AG10803 (cell line): ENCODE measurements at regions not wholly inside any gene's neighbourhood (a gene's known extent, or its start where the extent isn't known, plus 50 kb on each side); places are given as distances from the start of the nearest gene placed in this dataset.

ENCODE experiments used
- DNase-seq: peaks from one replicate; pipeline ENCODE4 v3.0.0; 2010; ENCODE audit warnings: low read depth
- H3K4me3 ChIP-seq: 2 replicates; pipeline ENCODE4 v1.5.1; 2011; ENCODE audit warnings: mild to moderate bottlenecking, low read length, control low read depth
- TF ChIP-seq, protein P1 (sequence below): conservative IDR thresholded peaks from 2 replicates; pipeline ENCODE4 v1.5.1; 2011; ENCODE audit warnings: mild to moderate bottlenecking, low read length, control low read depth, inconsistent platforms

DNA sequence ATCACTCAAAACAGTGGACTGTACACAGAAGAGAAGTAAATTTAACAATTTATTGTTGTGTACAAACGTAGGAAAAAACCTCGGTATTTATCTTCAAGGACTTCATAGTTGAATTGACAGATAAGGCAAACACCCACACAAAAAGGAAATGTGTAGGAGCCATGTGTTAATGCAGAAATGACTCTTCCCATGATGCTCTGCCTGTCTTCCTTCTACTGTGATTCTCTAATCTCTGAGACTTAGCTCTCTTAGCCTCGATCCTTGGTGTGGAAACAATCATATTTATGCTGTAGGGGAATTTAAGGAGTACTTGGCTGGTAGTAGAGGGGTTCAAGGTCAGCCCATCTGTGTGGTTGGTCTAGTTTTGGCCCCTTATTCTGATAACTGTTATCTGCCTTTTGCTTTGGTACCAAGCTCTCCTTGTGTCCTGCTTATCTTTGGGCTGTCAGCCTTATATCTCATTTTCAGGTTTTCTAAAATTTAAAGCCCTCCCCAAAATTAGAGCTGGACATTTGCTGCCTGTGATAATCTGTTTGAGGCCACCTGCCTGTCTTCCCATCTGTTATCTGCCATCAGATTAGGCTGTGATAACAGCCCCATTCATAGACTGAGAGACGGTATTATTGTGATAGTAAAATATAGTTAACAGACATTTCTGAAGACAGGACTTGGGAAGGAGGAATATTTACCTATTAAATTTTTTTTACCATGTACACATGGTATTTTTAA lies 81.7 kb downstream of the GPR85 start:
- DNase-seq = no peak
- no peak overlapping the region for H3K4me3 ChIP-seq
- TF ChIP-seq, protein P1, sequence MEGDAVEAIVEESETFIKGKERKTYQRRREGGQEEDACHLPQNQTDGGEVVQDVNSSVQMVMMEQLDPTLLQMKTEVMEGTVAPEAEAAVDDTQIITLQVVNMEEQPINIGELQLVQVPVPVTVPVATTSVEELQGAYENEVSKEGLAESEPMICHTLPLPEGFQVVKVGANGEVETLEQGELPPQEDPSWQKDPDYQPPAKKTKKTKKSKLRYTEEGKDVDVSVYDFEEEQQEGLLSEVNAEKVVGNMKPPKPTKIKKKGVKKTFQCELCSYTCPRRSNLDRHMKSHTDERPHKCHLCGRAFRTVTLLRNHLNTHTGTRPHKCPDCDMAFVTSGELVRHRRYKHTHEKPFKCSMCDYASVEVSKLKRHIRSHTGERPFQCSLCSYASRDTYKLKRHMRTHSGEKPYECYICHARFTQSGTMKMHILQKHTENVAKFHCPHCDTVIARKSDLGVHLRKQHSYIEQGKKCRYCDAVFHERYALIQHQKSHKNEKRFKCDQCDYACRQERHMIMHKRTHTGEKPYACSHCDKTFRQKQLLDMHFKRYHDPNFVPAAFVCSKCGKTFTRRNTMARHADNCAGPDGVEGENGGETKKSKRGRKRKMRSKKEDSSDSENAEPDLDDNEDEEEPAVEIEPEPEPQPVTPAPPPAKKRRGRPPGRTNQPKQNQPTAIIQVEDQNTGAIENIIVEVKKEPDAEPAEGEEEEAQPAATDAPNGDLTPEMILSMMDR = no peak

DNA sequence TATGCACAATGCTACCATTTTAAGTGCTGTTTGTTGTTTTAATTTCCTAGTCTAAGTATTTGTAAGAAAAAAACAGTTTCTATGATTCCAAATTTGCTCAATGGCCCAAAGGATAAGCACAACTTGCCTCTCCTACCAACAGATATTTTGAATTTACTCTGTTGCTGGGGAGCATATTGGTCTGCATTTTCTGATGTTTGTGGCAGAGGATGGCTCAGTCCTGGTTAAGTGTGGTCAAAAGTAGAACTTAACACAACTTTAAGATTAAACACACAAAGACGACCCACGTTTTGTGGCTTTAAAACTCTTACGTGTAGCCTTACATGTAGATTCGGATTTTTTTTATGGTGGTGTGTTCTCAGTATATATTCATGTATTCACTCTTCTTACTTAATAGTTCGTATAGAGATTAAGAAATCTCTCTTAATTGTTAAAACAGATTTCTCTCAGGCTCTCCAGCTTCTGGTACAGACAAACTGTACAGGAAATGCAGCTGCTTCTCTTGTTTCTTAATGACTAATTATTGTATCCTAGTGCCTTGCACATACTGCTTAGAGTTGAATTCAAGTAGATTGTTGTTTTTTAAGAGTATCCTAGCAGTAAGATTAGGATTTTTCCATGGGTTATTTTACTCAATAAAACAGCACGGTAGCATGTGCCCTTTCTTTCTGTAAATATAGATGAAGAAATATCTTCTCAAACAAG lies 86.2 kb downstream of the GPR85 start:
- H3K4me3 ChIP-seq = no peak overlapping the region
- TF ChIP-seq, protein P1 = no peak
- no peak for DNase-seq

DNA sequence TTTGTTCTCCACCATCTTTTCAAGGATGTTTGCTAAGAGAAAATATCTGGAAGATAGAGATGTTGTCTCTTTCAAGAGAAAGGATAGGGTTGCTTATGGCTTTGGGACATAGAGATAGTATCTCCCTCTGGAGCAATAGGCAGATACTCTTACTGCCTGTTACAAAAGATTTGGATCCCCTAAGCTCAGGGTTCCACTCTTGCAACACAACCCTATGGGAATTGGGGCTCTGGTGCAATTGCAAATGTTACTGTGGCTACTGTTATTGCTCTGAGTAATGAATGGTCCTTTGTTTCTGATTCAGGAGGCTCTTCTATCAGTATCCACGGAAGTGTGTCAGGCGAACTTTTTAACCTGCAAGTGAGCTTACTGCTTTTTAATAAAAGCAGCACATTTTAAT lies 88.8 kb downstream of the GPR85 start:
- TF ChIP-seq, protein P1 = no peak
- no peak overlapping the region for H3K4me3 ChIP-seq
- peak; percentile 34 for DNase-seq

DNA sequence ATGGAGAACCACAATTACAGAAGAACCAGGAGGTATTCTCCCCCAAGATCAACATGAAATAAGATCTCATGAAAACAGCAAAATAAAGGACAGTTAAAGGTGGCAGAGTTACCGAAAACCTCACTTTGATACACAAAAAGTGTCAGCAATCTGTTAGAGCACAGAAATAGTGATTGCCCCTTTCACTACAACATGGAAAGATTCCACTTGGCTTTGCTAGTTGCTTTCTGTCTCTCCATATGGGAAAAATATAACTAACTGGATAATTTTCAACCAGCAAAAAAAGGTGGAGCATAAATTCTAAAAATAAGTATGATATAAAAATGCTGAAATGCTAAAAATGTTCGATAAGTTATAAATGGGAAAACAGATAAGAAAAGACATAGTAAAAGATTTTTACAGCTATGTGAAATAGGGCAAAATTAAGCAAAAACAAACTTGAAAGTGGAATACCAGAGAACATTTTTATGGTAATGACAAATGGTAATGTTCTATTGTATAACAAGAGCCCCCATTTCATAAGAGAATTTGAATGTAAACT lies 90.2 kb downstream of the GPR85 start:
- H3K4me3 ChIP-seq = no peak overlapping the region
- peak; percentile 31 for DNase-seq
- TF ChIP-seq, protein P1 = no peak

DNA sequence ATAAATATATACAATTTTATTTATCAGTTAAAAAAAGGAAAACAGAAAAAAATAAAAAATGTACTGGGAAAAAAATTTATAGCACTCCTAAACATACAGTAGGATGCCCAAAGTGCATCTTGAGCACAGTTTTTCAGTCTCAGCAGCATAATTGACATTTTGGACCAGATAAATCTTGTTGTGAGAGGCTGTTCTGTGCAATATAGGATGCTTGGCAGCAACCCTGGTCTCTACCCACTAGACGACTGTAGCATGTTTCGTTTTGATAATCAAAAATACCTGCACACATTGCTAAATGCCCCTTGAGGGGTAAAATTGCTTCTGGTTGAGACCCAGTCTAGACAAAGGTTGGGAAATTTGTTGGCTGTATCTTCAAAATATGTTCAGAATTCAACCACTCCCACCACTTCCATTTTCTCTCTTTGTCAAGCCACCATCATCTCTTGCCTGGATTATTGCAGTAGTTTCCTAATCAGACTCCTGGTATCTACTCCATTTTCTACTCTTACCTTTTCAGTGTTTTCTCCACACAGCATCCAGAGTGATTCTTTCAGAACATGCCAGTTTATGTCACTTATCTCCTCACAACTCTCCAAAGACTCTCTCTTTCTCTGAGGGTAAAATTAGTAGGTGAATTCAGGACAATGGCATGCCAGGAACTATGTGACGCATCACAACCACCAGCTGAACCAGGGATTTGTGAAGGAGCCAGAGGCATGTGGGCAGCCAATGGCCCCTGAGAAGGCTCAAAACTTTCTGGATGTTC lies 91.4 kb downstream of the GPR85 start:
- TF ChIP-seq, protein P1 = no peak
- peak; percentile 93 for DNase-seq
- peak overlapping the region; percentile 29 for H3K4me3 ChIP-seq

DNA sequence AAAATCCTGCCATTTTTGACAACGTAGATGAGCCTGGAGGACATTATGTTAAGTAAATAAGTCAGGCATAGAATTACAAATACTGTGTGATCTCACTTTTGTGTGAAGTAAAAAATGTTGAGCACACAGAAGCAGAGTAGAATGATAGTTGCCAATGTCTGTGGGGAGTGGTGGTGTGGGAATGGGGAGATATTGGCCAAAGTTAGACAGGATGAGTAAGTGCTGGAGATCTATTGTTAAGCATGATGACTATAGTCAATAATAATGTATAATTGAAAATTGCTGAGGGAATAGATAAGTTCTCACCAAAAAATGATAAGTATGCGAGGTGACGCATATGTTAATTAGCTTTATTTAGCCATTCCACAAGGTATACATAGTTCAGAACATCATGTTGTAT lies 92.0 kb downstream of the GPR85 start:
- TF ChIP-seq, protein P1 = no peak
- no peak overlapping the region for H3K4me3 ChIP-seq
- DNase-seq = peak; percentile 92
